ENCODE measurements at regions not wholly inside any gene's neighbourhood (a gene's known extent, or its start where the extent isn't known, plus 50 kb on each side); places are given as distances from the start of the nearest gene placed in this dataset.

GRCh38 chr1:217072926-217073325 is 349.7 kb upstream of the ESRRG start:
- TF ChIP-seq POLR2A (IDR thresholded peaks at IDR 0.05; ENCODE audit: low read depth, low read length) (no peak), FOS (IDR thresholded peaks at IDR 0.05; ENCODE audit: low read depth, low read length) (no peak), BHLHE40 (IDR thresholded peaks at IDR 0.05; ENCODE audit: low read depth, low read length) (no peak), SMC3 (IDR thresholded peaks at IDR 0.05; ENCODE audit: low read depth, low read length) (no peak), RFX5 (IDR thresholded peaks at IDR 0.05; ENCODE audit: low read depth, low read length) (no peak), RAD21 (IDR thresholded peaks at IDR 0.05; ENCODE audit: low read length) (no peak), MAFK (IDR thresholded peaks at IDR 0.05; ENCODE audit: low read depth, low read length) (no peak), CHD1 (IDR thresholded peaks at IDR 0.05; ENCODE audit: low read depth, low read length) (no peak), RCOR1 (IDR thresholded peaks at IDR 0.05; ENCODE audit: insufficient replicate concordance, low read length) (no peak), CEBPB (IDR thresholded peaks at IDR 0.05; ENCODE audit: low read depth, low read length) (no peak), NFE2L2 (IDR thresholded peaks at IDR 0.05; ENCODE audit: low read depth, low read length) (no peak), MAZ (IDR thresholded peaks at IDR 0.05; ENCODE audit: borderline replicate concordance, low read depth, low read length) (no peak)
- TF ChIP-seq, protein P1, sequence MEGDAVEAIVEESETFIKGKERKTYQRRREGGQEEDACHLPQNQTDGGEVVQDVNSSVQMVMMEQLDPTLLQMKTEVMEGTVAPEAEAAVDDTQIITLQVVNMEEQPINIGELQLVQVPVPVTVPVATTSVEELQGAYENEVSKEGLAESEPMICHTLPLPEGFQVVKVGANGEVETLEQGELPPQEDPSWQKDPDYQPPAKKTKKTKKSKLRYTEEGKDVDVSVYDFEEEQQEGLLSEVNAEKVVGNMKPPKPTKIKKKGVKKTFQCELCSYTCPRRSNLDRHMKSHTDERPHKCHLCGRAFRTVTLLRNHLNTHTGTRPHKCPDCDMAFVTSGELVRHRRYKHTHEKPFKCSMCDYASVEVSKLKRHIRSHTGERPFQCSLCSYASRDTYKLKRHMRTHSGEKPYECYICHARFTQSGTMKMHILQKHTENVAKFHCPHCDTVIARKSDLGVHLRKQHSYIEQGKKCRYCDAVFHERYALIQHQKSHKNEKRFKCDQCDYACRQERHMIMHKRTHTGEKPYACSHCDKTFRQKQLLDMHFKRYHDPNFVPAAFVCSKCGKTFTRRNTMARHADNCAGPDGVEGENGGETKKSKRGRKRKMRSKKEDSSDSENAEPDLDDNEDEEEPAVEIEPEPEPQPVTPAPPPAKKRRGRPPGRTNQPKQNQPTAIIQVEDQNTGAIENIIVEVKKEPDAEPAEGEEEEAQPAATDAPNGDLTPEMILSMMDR (conservative IDR thresholded peaks at IDR 0.05; ENCODE audit: low read depth, low read length) = no peak
- TF ChIP-seq, protein P2, sequence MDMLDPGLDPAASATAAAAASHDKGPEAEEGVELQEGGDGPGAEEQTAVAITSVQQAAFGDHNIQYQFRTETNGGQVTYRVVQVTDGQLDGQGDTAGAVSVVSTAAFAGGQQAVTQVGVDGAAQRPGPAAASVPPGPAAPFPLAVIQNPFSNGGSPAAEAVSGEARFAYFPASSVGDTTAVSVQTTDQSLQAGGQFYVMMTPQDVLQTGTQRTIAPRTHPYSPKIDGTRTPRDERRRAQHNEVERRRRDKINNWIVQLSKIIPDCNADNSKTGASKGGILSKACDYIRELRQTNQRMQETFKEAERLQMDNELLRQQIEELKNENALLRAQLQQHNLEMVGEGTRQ (IDR thresholded peaks at IDR 0.05; ENCODE audit: low read depth, low read length) = no peak

All from IMR-90 (cell line).